IPS-18a (cell line): ENCODE measurements at regions not wholly inside any gene's neighbourhood (a gene's known extent, or its start where the extent isn't known, plus 50 kb on each side); places are given as distances from the start of the nearest gene placed in this dataset.

Experiments used
- H3K27ac ChIP-seq: one replicate; pipeline ENCODE4 v1.5.1; 2013; ENCODE audit warnings: low read length
- H3K27me3 ChIP-seq: one replicate; pipeline ENCODE4 v1.6.1; 2013; ENCODE audit warnings: mild to moderate bottlenecking, low read length; ENCODE audit not compliant: control insufficient read depth, insufficient read depth
- H3K36me3 ChIP-seq: one replicate; pipeline ENCODE4 v1.6.1; 2013; ENCODE audit warnings: low read depth, low read length; ENCODE audit not compliant: control insufficient read depth
- H3K4me1 ChIP-seq: one replicate; pipeline ENCODE4 v1.6.1; 2013; ENCODE audit warnings: low read depth, low read length; ENCODE audit not compliant: control insufficient read depth
- H3K4me3 ChIP-seq: one replicate; pipeline ENCODE4 v1.5.1; 2013; ENCODE audit warnings: low read length
- H3K9ac ChIP-seq: one replicate; pipeline ENCODE4 v1.6.1; 2013; ENCODE audit warnings: mild to moderate bottlenecking, low read length, moderate library complexity
- H3K9me3 ChIP-seq: one replicate; pipeline ENCODE4 v1.6.1; 2013; ENCODE audit warnings: low read depth, low read length; ENCODE audit not compliant: control insufficient read depth

GRCh38 chr14:96666088-96666487, 131.1 kb upstream of the VRK1 start:
- Histone ChIP-seq H3K9ac (no peak overlapping the region), H3K27ac (no peak overlapping the region), H3K9me3 (no peaks in the 10 kb centered on the region), H3K4me1 (peaks cover 5% of the 10 kb centered on the region), H3K36me3 (no peaks in the 10 kb centered on the region), H3K4me3 (no peak overlapping the region), H3K27me3 (no peaks in the 10 kb centered on the region)

- no peak overlapping the region for H3K27ac ChIP-seq
- H3K36me3 ChIP-seq, result no peaks in the 10 kb centered on the region
- peaks cover 5% of the 10 kb centered on the region for H3K4me1 ChIP-seq
- no peak overlapping the region for H3K4me3 ChIP-seq
- H3K9ac ChIP-seq, result no peak overlapping the region
- no peaks in the 10 kb centered on the region for H3K9me3 ChIP-seq
- no peaks in the 10 kb centered on the region for H3K27me3 ChIP-seq
These were observed 126.8 kb upstream of the VRK1 start for GRCh38 chr14:96670391-96670790.

- Histone ChIP-seq H3K4me1 (peaks cover 5% of the 10 kb centered on the region), H3K9me3 (no peaks in the 10 kb centered on the region), H3K27ac (no peak overlapping the region), H3K27me3 (no peaks in the 10 kb centered on the region), H3K36me3 (no peaks in the 10 kb centered on the region), H3K4me3 (no peak overlapping the region), H3K9ac (no peak overlapping the region)
These were observed 126.0 kb upstream of the VRK1 start for GRCh38 chr14:96671218-96671617.

- Histone ChIP-seq H3K27ac (no peak overlapping the region), H3K36me3 (no peaks in the 10 kb centered on the region), H3K9me3 (no peaks in the 10 kb centered on the region), H3K4me3 (no peak overlapping the region), H3K27me3 (peaks cover 9% of the 10 kb centered on the region), H3K9ac (no peak overlapping the region), H3K4me1 (peaks cover 5% of the 10 kb centered on the region)
These were observed 123.5 kb upstream of the VRK1 start for GRCh38 chr14:96673706-96674105.

- Histone ChIP-seq H3K27ac (no peak overlapping the region), H3K4me3 (no peak overlapping the region), H3K4me1 (peaks cover 1% of the 10 kb centered on the region), H3K9ac (no peak overlapping the region), H3K9me3 (no peaks in the 10 kb centered on the region), H3K36me3 (no peaks in the 10 kb centered on the region), H3K27me3 (peaks cover 14% of the 10 kb centered on the region)
These were observed 123.1 kb upstream of the VRK1 start for GRCh38 chr14:96674121-96674520.

- H3K9me3 ChIP-seq, result no peaks in the 10 kb centered on the region
- no peaks in the 10 kb centered on the region for H3K36me3 ChIP-seq
- peaks cover 31% of the 10 kb centered on the region for H3K27me3 ChIP-seq
- no peak overlapping the region for H3K9ac ChIP-seq
- H3K27ac ChIP-seq, result no peak overlapping the region
- H3K4me3 ChIP-seq, result no peak overlapping the region
- no peaks in the 10 kb centered on the region for H3K4me1 ChIP-seq
These were observed 121.0 kb upstream of the VRK1 start for GRCh38 chr14:96676166-96676565.

GRCh38 chr14:96681829-96682228, 115.4 kb upstream of the VRK1 start:
- no peak overlapping the region for H3K27ac ChIP-seq
- no peaks in the 10 kb centered on the region for H3K4me1 ChIP-seq
- H3K36me3 ChIP-seq, result no peaks in the 10 kb centered on the region
- no peak overlapping the region for H3K9ac ChIP-seq
- H3K27me3 ChIP-seq, result peaks cover 82% of the 10 kb centered on the region
- no peak overlapping the region for H3K4me3 ChIP-seq
- H3K9me3 ChIP-seq, result no peaks in the 10 kb centered on the region

GRCh38 chr14:96682401-96682800, 114.8 kb upstream of the VRK1 start:
- Histone ChIP-seq H3K9ac (no peak overlapping the region), H3K36me3 (no peaks in the 10 kb centered on the region), H3K4me1 (no peaks in the 10 kb centered on the region), H3K27me3 (peaks cover 83% of the 10 kb centered on the region), H3K27ac (no peak overlapping the region), H3K9me3 (no peaks in the 10 kb centered on the region), H3K4me3 (no peak overlapping the region)

- H3K36me3 ChIP-seq, result no peaks in the 10 kb centered on the region
- peaks cover 73% of the 10 kb centered on the region for H3K27me3 ChIP-seq
- no peaks in the 10 kb centered on the region for H3K9me3 ChIP-seq
- H3K4me1 ChIP-seq, result no peaks in the 10 kb centered on the region
- H3K9ac ChIP-seq, result no peak overlapping the region
- H3K27ac ChIP-seq, result no peak overlapping the region
- no peak overlapping the region for H3K4me3 ChIP-seq
These were observed 113.5 kb upstream of the VRK1 start for GRCh38 chr14:96683562-96684289.

- H3K4me3 ChIP-seq, result no peak overlapping the region
- no peaks in the 10 kb centered on the region for H3K36me3 ChIP-seq
- H3K27ac ChIP-seq, result no peak overlapping the region
- H3K27me3 ChIP-seq, result peaks cover 52% of the 10 kb centered on the region
- no peaks in the 10 kb centered on the region for H3K4me1 ChIP-seq
- no peaks in the 10 kb centered on the region for H3K9me3 ChIP-seq
- no peak overlapping the region for H3K9ac ChIP-seq
These were observed 111.1 kb upstream of the VRK1 start for GRCh38 chr14:96686126-96686525.

- Histone ChIP-seq H3K9me3 (no peaks in the 10 kb centered on the region), H3K27ac (no peak overlapping the region), H3K4me1 (no peaks in the 10 kb centered on the region), H3K36me3 (no peaks in the 10 kb centered on the region), H3K9ac (no peak overlapping the region), H3K4me3 (no peak overlapping the region), H3K27me3 (peaks cover 28% of the 10 kb centered on the region)
These were observed 108.6 kb upstream of the VRK1 start for GRCh38 chr14:96688629-96689028.

GRCh38 chr14:96690713-96691383, 106.3 kb upstream of the VRK1 start:
- H3K4me3 ChIP-seq, result no peak overlapping the region
- no peaks in the 10 kb centered on the region for H3K9me3 ChIP-seq
- H3K36me3 ChIP-seq, result no peaks in the 10 kb centered on the region
- H3K9ac ChIP-seq, result no peak overlapping the region
- no peak overlapping the region for H3K27ac ChIP-seq
- peaks cover 11% of the 10 kb centered on the region for H3K27me3 ChIP-seq
- H3K4me1 ChIP-seq, result no peaks in the 10 kb centered on the region
